SU-DHL-6 (cell line): ENCODE measurements at regions not wholly inside any gene's neighbourhood (a gene's known extent, or its start where the extent isn't known, plus 50 kb on each side); places are given as distances from the start of the nearest gene placed in this dataset.

Source experiments
- H2AFZ ChIP-seq: fragments of 200-600 bp; sonication (generic); 2 replicates; pipeline ENCODE4 v1.6.1; 2014; ENCODE audit warnings: low read depth, mild to moderate bottlenecking, moderate library complexity, mixed read lengths, antibody characterized with exemption, low read length; ENCODE audit not compliant: severe bottlenecking
- H3F3A ChIP-seq: fragments of 200-600 bp; shearing (Covaris generic); 2 replicates; pipeline ENCODE4 v1.6.0; 2016; ENCODE audit warnings: antibody characterized with exemption, mild to moderate bottlenecking; ENCODE audit not compliant: insufficient read depth
- H3K27ac ChIP-seq: fragments of 200-600 bp; sonication (generic); 2 replicates; pipeline ENCODE4 v1.5.1; 2016; ENCODE audit warnings: low read depth, mild to moderate bottlenecking, low read length, moderate library complexity, mixed read lengths
- H3K27me3 ChIP-seq: fragments of 200-600 bp; sonication (generic), shearing (Covaris generic); 2 replicates; pipeline ENCODE4 v1.6.0; 2014; ENCODE audit warnings: mild to moderate bottlenecking, low read length
- H3K36me3 ChIP-seq: fragments of 200-600 bp; sonication (generic); 2 replicates; pipeline ENCODE4 v1.6.1; 2014; ENCODE audit warnings: mild to moderate bottlenecking, low read length, mixed read lengths
- H3K4me2 ChIP-seq: fragments of 300-600, 200-600 bp; shearing (Covaris generic), sonication (generic); 2 replicates; pipeline ENCODE4 v1.6.0; 2014; ENCODE audit warnings: low read length, low read depth, mild to moderate bottlenecking; ENCODE audit not compliant: poor library complexity, severe bottlenecking
- H3K4me3 ChIP-seq: fragments of 200-600 bp; sonication (generic); 2 replicates; pipeline ENCODE4 v1.5.1; 2014; ENCODE audit warnings: antibody characterized with exemption, low read length, mild to moderate bottlenecking, mixed read lengths; ENCODE audit not compliant: insufficient read depth, poor library complexity, severe bottlenecking
- H3K79me2 ChIP-seq: fragments of 200-600 bp; sonication (generic); 2 replicates; pipeline ENCODE4 v1.6.1; 2014; ENCODE audit warnings: mild to moderate bottlenecking, low read length, moderate library complexity; ENCODE audit not compliant: insufficient read depth
- H3K9ac ChIP-seq: fragments of 200-600 bp; sonication (generic); 2 replicates; pipeline ENCODE4 v1.7.0; 2014; ENCODE audit warnings: mild to moderate bottlenecking, low read length
- H3K9me2 ChIP-seq: fragments of 200-600 bp; sonication (generic); replicated peaks from 2 replicates; pipeline ENCODE4 v1.6.1; 2014; ENCODE audit warnings: low read length; ENCODE audit not compliant: insufficient read depth
- H3K9me3 ChIP-seq: fragments of 200-600 bp; sonication (generic); 2 replicates; pipeline ENCODE4 v1.6.1; 2014; ENCODE audit warnings: low read length, mixed read lengths; ENCODE audit not compliant: insufficient read depth
- H4K20me1 ChIP-seq: fragments of 200-600 bp; sonication (generic); 2 replicates; pipeline ENCODE4 v1.6.1; 2014; ENCODE audit warnings: low read depth, mild to moderate bottlenecking, antibody characterized with exemption, low read length, moderate library complexity, mixed read lengths
- CTCF ChIP-seq: fragments of 200-600 bp; sonication (generic); IDR thresholded peaks from one replicate; pipeline ENCODE4 v1.5.1; 2017; ENCODE audit warnings: antibody characterized with exemption, mild to moderate bottlenecking, low read length, moderate library complexity; ENCODE audit not compliant: insufficient read depth, poor library complexity, severe bottlenecking
- EZH2phosphoT487 ChIP-seq: fragments of 200-600 bp; sonication (generic), shearing (Covaris generic); conservative IDR thresholded peaks from 2 replicates; pipeline ENCODE4 v1.6.1; 2018; ENCODE audit warnings: mild to moderate bottlenecking, antibody characterized with exemption, low read length, moderate library complexity, mixed read lengths

DNA sequence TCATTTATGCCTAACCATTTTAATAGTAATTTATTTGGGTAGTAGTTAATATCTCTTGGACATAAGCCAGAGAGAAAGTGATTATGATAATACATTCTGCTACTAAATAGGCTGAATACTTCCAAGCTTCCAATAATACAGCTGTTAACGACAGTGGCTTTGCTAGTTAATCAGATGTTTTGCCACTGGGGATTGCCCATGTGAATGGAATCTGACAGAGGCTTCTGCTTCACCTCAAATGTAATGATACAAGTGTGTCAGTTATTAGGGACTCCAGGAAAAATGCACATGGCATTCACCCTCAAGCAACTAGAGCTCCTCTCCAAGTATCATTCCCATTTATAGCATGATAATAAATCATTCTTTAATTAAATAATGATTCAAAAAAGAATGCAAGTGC is 185.0 kb upstream of the TMEFF2 start:
- Histone ChIP-seq H4K20me1 (no peaks in the 10 kb centered on the region), H3F3A (no peaks in the 10 kb centered on the region), H2AFZ (no peak overlapping the region), H3K9me2 (no peaks in the 10 kb centered on the region), H3K36me3 (no peaks in the 10 kb centered on the region), H3K79me2 (no peaks in the 10 kb centered on the region), H3K9me3 (no peaks in the 10 kb centered on the region), H3K4me3 (no peak overlapping the region), H3K27ac (no peak overlapping the region), H3K9ac (no peak overlapping the region), H3K4me2 (no peak overlapping the region), H3K27me3 (no peaks in the 10 kb centered on the region)
- TF ChIP-seq EZH2phosphoT487 (no peak), CTCF (no peak)

DNA sequence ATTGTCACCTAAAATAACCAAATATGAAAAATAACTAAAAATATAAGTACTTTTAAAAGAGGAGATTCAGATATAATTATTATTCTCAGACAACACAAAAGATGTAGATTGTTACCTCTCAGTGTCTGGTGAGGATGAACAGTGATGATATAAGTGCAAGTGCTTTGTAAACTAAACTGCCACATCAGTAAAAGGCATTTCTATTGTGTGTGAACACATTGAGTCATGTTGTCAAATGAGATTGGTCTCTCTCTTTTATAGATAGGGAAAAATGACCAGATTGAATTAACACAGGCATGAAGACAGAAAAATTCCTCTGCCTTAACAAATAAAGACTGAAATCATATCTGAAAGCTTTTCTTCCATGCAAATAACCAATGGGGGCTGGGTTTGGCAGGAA is 182.4 kb upstream of the TMEFF2 start:
- H3K9me3 ChIP-seq: no peaks in the 10 kb centered on the region
- H4K20me1 ChIP-seq: no peaks in the 10 kb centered on the region
- H3K4me3 ChIP-seq: no peak overlapping the region
- H3F3A ChIP-seq: no peaks in the 10 kb centered on the region
- no peaks in the 10 kb centered on the region for H3K9me2 ChIP-seq
- no peaks in the 10 kb centered on the region for H3K27me3 ChIP-seq
- no peak overlapping the region for H3K4me2 ChIP-seq
- no peaks in the 10 kb centered on the region for H3K79me2 ChIP-seq
- no peak overlapping the region for H2AFZ ChIP-seq
- TF ChIP-seq EZH2phosphoT487 (no peak), CTCF (no peak)
- no peak overlapping the region for H3K9ac ChIP-seq
- no peak overlapping the region for H3K27ac ChIP-seq
- H3K36me3 ChIP-seq: no peaks in the 10 kb centered on the region

DNA sequence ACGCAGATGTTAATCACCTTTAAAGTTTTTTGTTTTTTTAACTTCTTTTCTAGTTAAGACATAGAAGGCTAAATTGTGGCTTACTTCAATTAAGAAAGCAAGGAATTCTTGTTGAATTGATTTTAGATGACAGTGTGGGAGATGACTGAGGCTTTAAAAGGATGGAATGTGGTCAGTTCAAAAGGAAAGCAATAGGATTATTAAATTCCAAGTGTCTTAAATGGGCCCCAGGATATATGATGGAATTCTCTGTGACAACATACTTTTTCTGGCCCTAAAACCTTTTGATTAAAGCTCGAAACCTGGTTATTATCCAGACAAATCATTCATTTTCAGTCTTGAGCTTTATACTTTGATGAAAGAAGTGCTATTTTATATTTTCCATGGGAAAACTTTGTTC is 179.0 kb upstream of the TMEFF2 start:
- no peaks in the 10 kb centered on the region for H3K27me3 ChIP-seq
- H3K9ac ChIP-seq: no peak overlapping the region
- no peaks in the 10 kb centered on the region for H4K20me1 ChIP-seq
- no peak overlapping the region for H3K4me3 ChIP-seq
- no peaks in the 10 kb centered on the region for H3K36me3 ChIP-seq
- no peak overlapping the region for H3K4me2 ChIP-seq
- no peak overlapping the region for H3K27ac ChIP-seq
- no peaks in the 10 kb centered on the region for H3K9me3 ChIP-seq
- H3K9me2 ChIP-seq: no peaks in the 10 kb centered on the region
- H2AFZ ChIP-seq: no peak overlapping the region
- H3K79me2 ChIP-seq: no peaks in the 10 kb centered on the region
- TF ChIP-seq CTCF (no peak), EZH2phosphoT487 (no peak)
- no peaks in the 10 kb centered on the region for H3F3A ChIP-seq

DNA sequence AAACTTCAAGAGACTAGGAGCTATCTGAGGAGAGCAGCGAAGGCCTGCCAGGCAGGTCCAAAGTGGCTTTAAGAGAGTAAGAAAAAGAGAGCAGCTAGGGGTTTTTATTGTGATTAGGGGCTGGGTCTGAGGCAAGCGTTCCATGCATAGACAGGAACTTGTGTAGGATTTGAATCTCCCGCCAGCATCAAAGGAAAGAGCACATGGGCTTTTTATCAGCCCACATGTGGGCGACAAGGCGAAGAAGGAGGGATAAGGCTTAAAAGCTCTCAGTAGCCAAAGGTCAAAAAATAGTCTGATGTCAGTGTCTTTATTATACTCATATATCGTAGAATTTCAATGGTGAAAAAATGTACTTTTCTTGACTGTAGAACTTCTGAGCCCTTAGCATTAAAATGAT is 178.5 kb upstream of the TMEFF2 start:
- Histone ChIP-seq H3K4me2 (no peak overlapping the region), H3K9me2 (no peaks in the 10 kb centered on the region), H3K4me3 (no peak overlapping the region), H3K27me3 (no peaks in the 10 kb centered on the region), H3K9ac (no peak overlapping the region), H3K9me3 (no peaks in the 10 kb centered on the region), H3F3A (no peaks in the 10 kb centered on the region), H3K27ac (no peak overlapping the region), H4K20me1 (no peaks in the 10 kb centered on the region), H3K36me3 (no peaks in the 10 kb centered on the region), H2AFZ (no peak overlapping the region), H3K79me2 (no peaks in the 10 kb centered on the region)
- TF ChIP-seq EZH2phosphoT487 (no peak), CTCF (no peak)
